CD4-positive, alpha-beta T cell (primary cell): ENCODE measurements at regions not wholly inside any gene's neighbourhood (a gene's known extent, or its start where the extent isn't known, plus 50 kb on each side); places are given as distances from the start of the nearest gene placed in this dataset.

ENCODE experiments used
- ATAC-seq: fragments of 200-7000 bp; cut with Tn5 transposase; one replicate; pipeline ENCODE4 v1.10.0; 2022; ENCODE audit warnings: mild to moderate bottlenecking; ENCODE audit not compliant: poor library complexity
- CTCF ChIA-PET: fragments of 350-600 bp; sonication (Branson Sonifier 250); formaldehyde crosslinking; loops from one replicate; lab custom pipeline; 2021; ENCODE audit warnings: antibody characterized with exemption, inconsistent platforms; lab: Charles Lee
- POLR2A ChIA-PET: fragments of 350-600 bp; sonication (Branson Sonifier 250); formaldehyde crosslinking; loops from one replicate; lab custom pipeline; 2021; ENCODE audit warnings: antibody characterized with exemption, inconsistent platforms; lab: Charles Lee
- DNase-seq, 14 experiments: peaks; one replicate each; pipeline ENCODE4 v3.0.0-alpha.2; 2013 to 2020; ENCODE audit warnings: mixed read lengths in 2 of 14
- H3K27ac ChIP-seq, 2 donors: one replicate each; pipeline versions ENCODE4 v1.5.1 to v1.7.0; 2013; ENCODE audit warnings: low read length in 2 of 2, low read depth in 1 of 2, mild to moderate bottlenecking in 1 of 2
- H3K27me3 ChIP-seq, 2 experiments: 1 replicate in 1 of 2; 2 replicates in 1 of 2; pipeline versions ENCODE4 v1.6.1 to v1.7.0; 2013; ENCODE audit warnings: low read length in 2 of 2, control low read depth in 1 of 2, mild to moderate bottlenecking in 1 of 2, moderate library complexity in 1 of 2; ENCODE audit not compliant: insufficient read depth in 2 of 2, control insufficient read depth in 1 of 2
- H3K36me3 ChIP-seq: one replicate; pipeline ENCODE4 v1.6.1; 2013; ENCODE audit warnings: low read length, control low read depth; ENCODE audit not compliant: insufficient read depth
- H3K4me1 ChIP-seq: one replicate; pipeline ENCODE4 v1.6.1; 2013; ENCODE audit warnings: low read length, control low read depth; ENCODE audit not compliant: insufficient read depth
- H3K4me3 ChIP-seq: one replicate; pipeline ENCODE4 v1.5.1; 2013; ENCODE audit warnings: mild to moderate bottlenecking, low read length, moderate library complexity
- H3K9me3 ChIP-seq, 2 experiments: 1 replicate in 1 of 2; 2 replicates in 1 of 2; pipeline versions ENCODE4 v1.6.1 to v1.7.0; 2013; ENCODE audit warnings: low read length in 2 of 2, mild to moderate bottlenecking in 2 of 2, control low read depth in 1 of 2, moderate library complexity in 1 of 2; ENCODE audit not compliant: control insufficient read depth in 1 of 2, insufficient read depth in 1 of 2
- H3K27ac Mint-ChIP-seq: one replicate; pipeline ENCODE4 v1.8.0; 2020; ENCODE audit warnings: mixed read lengths
- H3K27me3 Mint-ChIP-seq: one replicate; pipeline ENCODE4 v1.8.0; 2021; ENCODE audit warnings: mixed read lengths
- H3K36me3 Mint-ChIP-seq: one replicate; pipeline ENCODE4 v1.8.0; 2021; ENCODE audit warnings: low read depth, mixed read lengths
- H3K4me1 Mint-ChIP-seq: one replicate; pipeline ENCODE4 v1.8.0; 2021; ENCODE audit warnings: low read depth, mixed read lengths
- H3K4me3 Mint-ChIP-seq: one replicate; pipeline ENCODE4 v1.8.0; 2020; ENCODE audit warnings: mild to moderate bottlenecking, mixed read lengths
- H3K9me3 Mint-ChIP-seq: one replicate; pipeline ENCODE4 v1.8.0; 2020; ENCODE audit warnings: mixed read lengths
- intact Hi-C, 2 experiments: fragments of 100-400 bp; cut with DNase I in 1 of 2; cut with micrococcal nuclease in 1 of 2; formaldehyde crosslinking; loops; one replicate each; pipeline versions ENCODE4 v1.15.1 to v1.9.0; 2023 to 2025; cut with DNase I, micrococcal nuclease
- TF ChIP-seq, protein P1 (sequence below): fragments of 200-600 bp; IDR thresholded peaks from one replicate; pipeline ENCODE4 v1.8.0; 2022; ENCODE audit warnings: antibody characterized with exemption, mild to moderate bottlenecking

DNA sequence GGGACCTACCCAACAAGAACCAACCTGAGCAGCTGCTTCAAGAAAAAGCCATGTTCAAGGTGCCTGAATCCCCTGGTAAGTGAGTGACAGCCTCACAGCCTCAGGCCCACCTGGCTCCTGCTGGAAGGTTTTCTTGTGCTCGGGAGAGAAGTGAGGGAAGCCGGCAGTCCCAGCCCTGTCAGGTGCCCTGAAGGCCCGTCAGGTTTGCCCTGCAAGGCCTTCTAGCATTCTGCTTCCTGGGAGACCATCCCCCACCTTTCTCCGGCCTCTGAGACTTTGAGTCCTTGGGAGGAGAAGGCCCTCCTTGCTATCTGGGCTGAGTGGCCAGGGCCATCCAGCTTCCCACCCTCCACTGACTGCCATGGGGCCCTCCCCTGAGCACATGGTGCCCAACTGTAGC lies 166.7 kb upstream of the ZNF267 start:
- no peak for DNase-seq
- TF ChIP-seq, protein P1, sequence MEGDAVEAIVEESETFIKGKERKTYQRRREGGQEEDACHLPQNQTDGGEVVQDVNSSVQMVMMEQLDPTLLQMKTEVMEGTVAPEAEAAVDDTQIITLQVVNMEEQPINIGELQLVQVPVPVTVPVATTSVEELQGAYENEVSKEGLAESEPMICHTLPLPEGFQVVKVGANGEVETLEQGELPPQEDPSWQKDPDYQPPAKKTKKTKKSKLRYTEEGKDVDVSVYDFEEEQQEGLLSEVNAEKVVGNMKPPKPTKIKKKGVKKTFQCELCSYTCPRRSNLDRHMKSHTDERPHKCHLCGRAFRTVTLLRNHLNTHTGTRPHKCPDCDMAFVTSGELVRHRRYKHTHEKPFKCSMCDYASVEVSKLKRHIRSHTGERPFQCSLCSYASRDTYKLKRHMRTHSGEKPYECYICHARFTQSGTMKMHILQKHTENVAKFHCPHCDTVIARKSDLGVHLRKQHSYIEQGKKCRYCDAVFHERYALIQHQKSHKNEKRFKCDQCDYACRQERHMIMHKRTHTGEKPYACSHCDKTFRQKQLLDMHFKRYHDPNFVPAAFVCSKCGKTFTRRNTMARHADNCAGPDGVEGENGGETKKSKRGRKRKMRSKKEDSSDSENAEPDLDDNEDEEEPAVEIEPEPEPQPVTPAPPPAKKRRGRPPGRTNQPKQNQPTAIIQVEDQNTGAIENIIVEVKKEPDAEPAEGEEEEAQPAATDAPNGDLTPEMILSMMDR, result no peak
- H3K9me3 Mint-ChIP-seq, result no peaks in the 10 kb centered on the region
- ChIA-PET CTCF (no interaction called here), POLR2A (interaction anchor here (4.6 kb wide), 1 partner anchor 11 kb away, joined by 43 read pairs; no protein-coding TSS in a partner anchor)
- H3K4me1 Mint-ChIP-seq, result peaks cover 50% of the 10 kb centered on the region
- no peaks in the 10 kb centered on the region for H3K27me3 ChIP-seq
- intact Hi-C loops, result loop anchor here in 1 of 2 experiments (5.0 to 10.0 kb wide), 2 partner anchors 200 to 522 kb away; partner anchors contain the start of genes FUS and RUSF1
- H3K4me1 ChIP-seq, result peaks cover 41% of the 10 kb centered on the region
- H3K9me3 ChIP-seq, result no peaks in the 10 kb centered on the region
- no peak overlapping the region for H3K4me3 Mint-ChIP-seq
- H3K36me3 Mint-ChIP-seq, result peaks cover 82% of the 10 kb centered on the region
- peaks cover 67% of the 10 kb centered on the region for H3K36me3 ChIP-seq
- H3K27ac ChIP-seq, result no peak overlapping the region
- H3K4me3 ChIP-seq, result no peak overlapping the region
- no peaks in the 10 kb centered on the region for H3K27me3 Mint-ChIP-seq
- H3K27ac Mint-ChIP-seq, result peak overlapping the region; percentile 77
- no peak for ATAC-seq

DNA sequence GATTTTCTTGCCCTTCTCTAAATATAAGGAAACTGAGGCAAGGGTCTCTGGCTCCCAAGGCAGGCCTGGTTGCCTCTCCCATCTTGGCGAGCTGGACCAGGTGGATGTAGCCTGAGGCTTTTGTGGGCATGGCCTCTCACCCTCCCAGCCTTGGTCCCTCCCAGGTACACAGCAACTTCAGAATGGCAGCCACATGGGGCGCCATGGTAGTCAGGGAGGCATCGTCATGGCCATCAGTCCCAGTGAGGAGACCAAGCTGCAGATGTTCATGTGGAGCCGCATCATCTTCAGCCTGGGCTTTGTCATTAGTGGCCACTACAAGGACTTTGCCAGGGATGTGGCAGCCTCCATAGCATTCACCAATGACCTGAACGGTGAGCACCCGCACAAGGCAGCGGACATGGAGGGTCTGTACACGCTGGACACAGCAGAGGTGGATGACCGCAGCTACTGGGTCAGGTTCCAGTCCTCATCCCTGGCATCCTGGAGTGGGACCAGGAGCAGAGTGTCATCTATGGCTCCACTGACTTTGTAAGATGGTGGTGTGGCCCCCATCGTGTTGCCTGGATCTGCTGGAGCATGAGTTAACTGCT lies 165.8 kb upstream of the ZNF267 start:
- intact Hi-C loops, result loop anchor here in 1 of 2 experiments (5.0 to 10.0 kb wide), 2 partner anchors 201 to 523 kb away; partner anchors contain the start of genes FUS and RUSF1
- no peak overlapping the region for H3K27ac ChIP-seq
- peak overlapping the region; percentile 77 for H3K27ac Mint-ChIP-seq
- H3K36me3 ChIP-seq, result peaks cover 61% of the 10 kb centered on the region
- H3K36me3 Mint-ChIP-seq, result peaks cover 77% of the 10 kb centered on the region
- no peak for DNase-seq
- H3K27me3 Mint-ChIP-seq, result no peaks in the 10 kb centered on the region
- peak overlapping the region; percentile 84 for H3K4me3 Mint-ChIP-seq
- ChIA-PET CTCF (no interaction called here), POLR2A (interaction anchor here (1.0 to 4.6 kb wide), 11 partner anchors 12 to 634 kb away, joined by 3 to 43 read pairs (median 5); partner anchors contain the start of genes FUS, PYCARD, RUSF1 and ZNF646)
- TF ChIP-seq, protein P1, result no peak
- H3K9me3 ChIP-seq, result no peaks in the 10 kb centered on the region
- H3K4me3 ChIP-seq, result no peak overlapping the region
- ATAC-seq, result no peak
- H3K4me1 ChIP-seq, result peaks cover 31% of the 10 kb centered on the region
- no peaks in the 10 kb centered on the region for H3K9me3 Mint-ChIP-seq
- peaks cover 50% of the 10 kb centered on the region for H3K4me1 Mint-ChIP-seq
- no peaks in the 10 kb centered on the region for H3K27me3 ChIP-seq

DNA sequence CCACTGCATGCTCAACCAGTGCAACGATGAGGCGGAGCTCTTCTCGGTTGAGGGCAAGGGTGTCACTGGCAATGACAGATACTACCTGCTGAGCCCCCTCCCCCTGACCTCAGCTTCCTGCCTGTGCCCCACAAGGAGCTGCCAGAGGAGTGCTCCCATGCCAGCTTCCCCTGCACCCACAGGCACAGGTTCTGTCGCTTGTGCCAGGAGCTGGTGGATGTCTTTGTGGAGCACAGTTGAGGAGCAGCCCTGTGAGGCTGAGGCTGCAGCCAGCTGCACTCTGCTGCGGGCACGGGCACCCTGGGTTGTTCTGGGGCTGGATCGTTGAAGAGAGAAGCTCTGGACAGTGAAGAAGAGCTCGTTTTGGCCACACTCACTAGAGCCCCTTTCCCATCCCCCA lies 165.3 kb upstream of the ZNF267 start:
- CTCF ChIA-PET, result no interaction called here
- H3K27me3 ChIP-seq, result no peaks in the 10 kb centered on the region
- ATAC-seq (peak; percentile 78), DNase-seq (peak in 6 of 14 experiments; percentile 31 to 78 (median 44))
- H3K36me3 ChIP-seq, result peaks cover 56% of the 10 kb centered on the region
- TF ChIP-seq, protein P1, result no peak
- H3K27ac Mint-ChIP-seq, result peak overlapping the region; percentile 77
- H3K36me3 Mint-ChIP-seq, result peaks cover 77% of the 10 kb centered on the region
- no peaks in the 10 kb centered on the region for H3K9me3 ChIP-seq
- peaks cover 26% of the 10 kb centered on the region for H3K4me1 ChIP-seq
- H3K4me1 Mint-ChIP-seq, result peaks cover 53% of the 10 kb centered on the region
- H3K4me3 ChIP-seq, result no peak overlapping the region
- POLR2A ChIA-PET, result interaction anchor here (1.0 to 4.6 kb wide), 12 partner anchors 12 to 635 kb away, joined by 3 to 43 read pairs (median 4); partner anchors contain the start of genes FUS, PYCARD, RUSF1 and ZNF646
- H3K9me3 Mint-ChIP-seq, result no peaks in the 10 kb centered on the region
- intact Hi-C loops, result loop anchor here in 1 of 2 experiments (5.0 to 10.0 kb wide), 2 partner anchors 201 to 524 kb away; partner anchors contain the start of genes FUS and RUSF1
- no peak overlapping the region for H3K27ac ChIP-seq
- H3K27me3 Mint-ChIP-seq, result no peaks in the 10 kb centered on the region
- peak overlapping the region; percentile 84 for H3K4me3 Mint-ChIP-seq
